ENCODE measurements at regions not wholly inside any gene's neighbourhood (a gene's known extent, or its start where the extent isn't known, plus 50 kb on each side); places are given as distances from the start of the nearest gene placed in this dataset.
"Not testable (repeated sequence)": the region's sequence is repeated elsewhere in the genome, so short reads cannot be mapped to it uniquely, and the experiment has no call there.

GRCh38 chr15:21724988-21725387 lies 152.5 kb downstream of the POTEB start:
- not testable (repeated sequence) for H3K27ac ChIP-seq (ENCODE audit: low read length); DNase-seq; H3K9me3 ChIP-seq (ENCODE audit: insufficient read depth, low read length, severe bottlenecking); H3K4me3 ChIP-seq (ENCODE audit: low read depth in 1 of 2, low read length in 2 of 2); H3K4me1 ChIP-seq (ENCODE audit: insufficient read depth, low read length); H3K36me3 ChIP-seq (ENCODE audit: insufficient read depth, low read length); H3K79me2 ChIP-seq (ENCODE audit: insufficient read depth, low read length); H4K20me1 ChIP-seq (ENCODE audit: insufficient read depth, low read length); H3K27me3 ChIP-seq (ENCODE audit: insufficient read depth, low read length, poor library complexity); H3K4me2 ChIP-seq (ENCODE audit: insufficient read depth, low read length); H3K9ac ChIP-seq (ENCODE audit: low read depth, low read length); H2AFZ ChIP-seq (ENCODE audit: low read depth, low read length)
- peak; percentile 78 for ATAC-seq (ENCODE audit: insufficient read depth, low read depth)

- not testable (repeated sequence) for H2AFZ ChIP-seq (ENCODE audit: low read depth, low read length); H3K27ac ChIP-seq (ENCODE audit: low read length); H3K4me3 ChIP-seq (ENCODE audit: low read depth in 1 of 2, low read length in 2 of 2); H3K27me3 ChIP-seq (ENCODE audit: insufficient read depth, low read length, poor library complexity); H3K4me1 ChIP-seq (ENCODE audit: insufficient read depth, low read length); H3K9ac ChIP-seq (ENCODE audit: low read depth, low read length); H3K4me2 ChIP-seq (ENCODE audit: insufficient read depth, low read length); DNase-seq; H4K20me1 ChIP-seq (ENCODE audit: insufficient read depth, low read length); H3K9me3 ChIP-seq (ENCODE audit: insufficient read depth, low read length, severe bottlenecking); H3K79me2 ChIP-seq (ENCODE audit: insufficient read depth, low read length); H3K36me3 ChIP-seq (ENCODE audit: insufficient read depth, low read length); ATAC-seq (ENCODE audit: insufficient read depth, low read depth)
These were observed 156.4 kb downstream of the POTEB start for GRCh38 chr15:21721115-21721514.

GRCh38 chr15:21718779-21719178 lies 158.8 kb downstream of the POTEB start:
- H4K20me1 ChIP-seq (ENCODE audit: insufficient read depth, low read length); H3K27me3 ChIP-seq (ENCODE audit: insufficient read depth, low read length, poor library complexity); H3K4me2 ChIP-seq (ENCODE audit: insufficient read depth, low read length); H3K4me1 ChIP-seq (ENCODE audit: insufficient read depth, low read length); H3K4me3 ChIP-seq (ENCODE audit: low read depth in 1 of 2, low read length in 2 of 2); H3K36me3 ChIP-seq (ENCODE audit: insufficient read depth, low read length); H3K27ac ChIP-seq (ENCODE audit: low read length); H2AFZ ChIP-seq (ENCODE audit: low read depth, low read length); H3K79me2 ChIP-seq (ENCODE audit: insufficient read depth, low read length); H3K9me3 ChIP-seq (ENCODE audit: insufficient read depth, low read length, severe bottlenecking); H3K9ac ChIP-seq (ENCODE audit: low read depth, low read length); DNase-seq: not testable (repeated sequence)
- peak; percentile 91 for ATAC-seq (ENCODE audit: insufficient read depth, low read depth)

- H3K4me3 ChIP-seq (ENCODE audit: low read depth in 1 of 2, low read length in 2 of 2) = not testable (repeated sequence)
- ATAC-seq (ENCODE audit: insufficient read depth, low read depth) = peak; percentile 71
These were observed 159.4 kb downstream of the POTEB start for GRCh38 chr15:21718108-21718507.

GRCh38 chr15:21717661-21718060 lies 159.9 kb downstream of the POTEB start:
- not testable (repeated sequence) for H3K27ac ChIP-seq (ENCODE audit: low read length); H3K4me3 ChIP-seq (ENCODE audit: low read depth in 1 of 2, low read length in 2 of 2); H3K27me3 ChIP-seq (ENCODE audit: insufficient read depth, low read length, poor library complexity); H4K20me1 ChIP-seq (ENCODE audit: insufficient read depth, low read length); DNase-seq; H3K4me1 ChIP-seq (ENCODE audit: insufficient read depth, low read length); H2AFZ ChIP-seq (ENCODE audit: low read depth, low read length); H3K4me2 ChIP-seq (ENCODE audit: insufficient read depth, low read length); H3K79me2 ChIP-seq (ENCODE audit: insufficient read depth, low read length); H3K9me3 ChIP-seq (ENCODE audit: insufficient read depth, low read length, severe bottlenecking); H3K36me3 ChIP-seq (ENCODE audit: insufficient read depth, low read length); H3K9ac ChIP-seq (ENCODE audit: low read depth, low read length)
- ATAC-seq (ENCODE audit: insufficient read depth, low read depth) = peak; percentile 47

More at GRCh38 chr15:21718108-21718507, 159.4 kb downstream of the POTEB start:
- not testable (repeated sequence) for H3K79me2 ChIP-seq (ENCODE audit: insufficient read depth, low read length); DNase-seq; H3K36me3 ChIP-seq (ENCODE audit: insufficient read depth, low read length); H2AFZ ChIP-seq (ENCODE audit: low read depth, low read length); H4K20me1 ChIP-seq (ENCODE audit: insufficient read depth, low read length); H3K27ac ChIP-seq (ENCODE audit: low read length); H3K9ac ChIP-seq (ENCODE audit: low read depth, low read length); H3K27me3 ChIP-seq (ENCODE audit: insufficient read depth, low read length, poor library complexity); H3K9me3 ChIP-seq (ENCODE audit: insufficient read depth, low read length, severe bottlenecking); H3K4me1 ChIP-seq (ENCODE audit: insufficient read depth, low read length); H3K4me2 ChIP-seq (ENCODE audit: insufficient read depth, low read length)

GRCh38 chr15:21705480-21705879 lies 172.1 kb downstream of the POTEB start:
- not testable (repeated sequence) for DNase-seq; H3K4me2 ChIP-seq (ENCODE audit: insufficient read depth, low read length); H3K27me3 ChIP-seq (ENCODE audit: insufficient read depth, low read length, poor library complexity); H3K9me3 ChIP-seq (ENCODE audit: insufficient read depth, low read length, severe bottlenecking); H3K4me3 ChIP-seq (ENCODE audit: low read depth in 1 of 2, low read length in 2 of 2); H2AFZ ChIP-seq (ENCODE audit: low read depth, low read length); H3K4me1 ChIP-seq (ENCODE audit: insufficient read depth, low read length); H4K20me1 ChIP-seq (ENCODE audit: insufficient read depth, low read length); H3K36me3 ChIP-seq (ENCODE audit: insufficient read depth, low read length); H3K27ac ChIP-seq (ENCODE audit: low read length); H3K79me2 ChIP-seq (ENCODE audit: insufficient read depth, low read length); H3K9ac ChIP-seq (ENCODE audit: low read depth, low read length)
- peak; percentile 99 for ATAC-seq (ENCODE audit: insufficient read depth, low read depth)

- not testable (repeated sequence) for H3K79me2 ChIP-seq (ENCODE audit: insufficient read depth, low read length); H3K27ac ChIP-seq (ENCODE audit: low read length); H3K4me3 ChIP-seq (ENCODE audit: low read depth in 1 of 2, low read length in 2 of 2); H3K4me2 ChIP-seq (ENCODE audit: insufficient read depth, low read length); H3K27me3 ChIP-seq (ENCODE audit: insufficient read depth, low read length, poor library complexity); H3K9ac ChIP-seq (ENCODE audit: low read depth, low read length); H3K36me3 ChIP-seq (ENCODE audit: insufficient read depth, low read length); DNase-seq; H3K9me3 ChIP-seq (ENCODE audit: insufficient read depth, low read length, severe bottlenecking); H3K4me1 ChIP-seq (ENCODE audit: insufficient read depth, low read length); H4K20me1 ChIP-seq (ENCODE audit: insufficient read depth, low read length); H2AFZ ChIP-seq (ENCODE audit: low read depth, low read length)
- peak; percentile 90 for ATAC-seq (ENCODE audit: insufficient read depth, low read depth)
These were observed 178.9 kb downstream of the POTEB start for GRCh38 chr15:21698620-21699019.

- H3K4me2 ChIP-seq (ENCODE audit: insufficient read depth, low read length); H3K4me3 ChIP-seq (ENCODE audit: low read depth in 1 of 2, low read length in 2 of 2); ATAC-seq (ENCODE audit: insufficient read depth, low read depth); H3K9ac ChIP-seq (ENCODE audit: low read depth, low read length); H3K79me2 ChIP-seq (ENCODE audit: insufficient read depth, low read length); H3K36me3 ChIP-seq (ENCODE audit: insufficient read depth, low read length); H3K9me3 ChIP-seq (ENCODE audit: insufficient read depth, low read length, severe bottlenecking); H3K4me1 ChIP-seq (ENCODE audit: insufficient read depth, low read length); H2AFZ ChIP-seq (ENCODE audit: low read depth, low read length); H3K27me3 ChIP-seq (ENCODE audit: insufficient read depth, low read length, poor library complexity); DNase-seq; H3K27ac ChIP-seq (ENCODE audit: low read length); H4K20me1 ChIP-seq (ENCODE audit: insufficient read depth, low read length): not testable (repeated sequence)
These were observed 182.4 kb downstream of the POTEB start for GRCh38 chr15:21695089-21695488.

Data from DND-41 (cell line).